ENCODE measurements at regions not wholly inside any gene's neighbourhood (a gene's known extent, or its start where the extent isn't known, plus 50 kb on each side); places are given as distances from the start of the nearest gene placed in this dataset.

DNA sequence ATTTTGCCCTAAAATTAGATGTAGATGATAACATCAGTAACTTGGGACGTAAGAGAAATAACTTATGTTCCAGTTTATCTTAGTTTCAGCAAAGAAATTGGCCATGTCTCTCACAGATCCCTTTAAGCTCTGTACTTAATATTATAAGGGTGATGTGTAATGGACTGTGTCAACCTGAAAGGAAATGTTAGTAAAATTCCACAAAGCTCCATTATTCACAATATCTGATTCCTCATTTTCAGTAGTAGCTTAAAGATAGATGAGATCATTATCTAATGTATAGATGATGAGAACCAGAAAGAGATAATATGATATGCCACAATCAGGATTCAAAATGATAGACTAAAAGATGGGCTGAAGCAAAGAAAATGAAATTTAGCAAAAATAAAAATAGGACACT is 316.8 kb upstream of the CHRM2 start:
- DNase-seq (ENCODE audit: extremely low read depth, low read depth) = no peak
- TF ChIP-seq, protein P1, sequence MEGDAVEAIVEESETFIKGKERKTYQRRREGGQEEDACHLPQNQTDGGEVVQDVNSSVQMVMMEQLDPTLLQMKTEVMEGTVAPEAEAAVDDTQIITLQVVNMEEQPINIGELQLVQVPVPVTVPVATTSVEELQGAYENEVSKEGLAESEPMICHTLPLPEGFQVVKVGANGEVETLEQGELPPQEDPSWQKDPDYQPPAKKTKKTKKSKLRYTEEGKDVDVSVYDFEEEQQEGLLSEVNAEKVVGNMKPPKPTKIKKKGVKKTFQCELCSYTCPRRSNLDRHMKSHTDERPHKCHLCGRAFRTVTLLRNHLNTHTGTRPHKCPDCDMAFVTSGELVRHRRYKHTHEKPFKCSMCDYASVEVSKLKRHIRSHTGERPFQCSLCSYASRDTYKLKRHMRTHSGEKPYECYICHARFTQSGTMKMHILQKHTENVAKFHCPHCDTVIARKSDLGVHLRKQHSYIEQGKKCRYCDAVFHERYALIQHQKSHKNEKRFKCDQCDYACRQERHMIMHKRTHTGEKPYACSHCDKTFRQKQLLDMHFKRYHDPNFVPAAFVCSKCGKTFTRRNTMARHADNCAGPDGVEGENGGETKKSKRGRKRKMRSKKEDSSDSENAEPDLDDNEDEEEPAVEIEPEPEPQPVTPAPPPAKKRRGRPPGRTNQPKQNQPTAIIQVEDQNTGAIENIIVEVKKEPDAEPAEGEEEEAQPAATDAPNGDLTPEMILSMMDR (IDR thresholded peaks at IDR 0.05; ENCODE audit: low read depth, low read length) = no peak

DNA sequence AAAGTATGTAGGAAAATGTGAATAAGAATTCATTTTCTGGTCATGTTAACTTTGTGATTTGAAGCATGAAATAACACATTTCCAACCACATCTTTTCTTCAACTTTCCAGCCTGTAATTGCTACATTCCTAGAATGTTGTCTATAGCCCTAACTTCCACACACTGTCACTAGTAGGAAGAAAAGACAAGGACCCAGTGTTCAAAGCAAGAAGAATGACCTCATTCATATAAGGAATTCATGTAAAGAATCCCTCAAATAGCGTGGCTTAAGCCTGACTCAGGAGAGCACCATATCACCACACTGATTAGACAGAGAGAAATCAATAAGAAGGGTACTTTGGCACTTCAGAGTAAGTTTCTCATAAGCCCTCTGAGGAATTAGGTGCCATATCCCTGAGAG is 318.7 kb upstream of the CHRM2 start:
- no peak for DNase-seq (ENCODE audit: extremely low read depth, low read depth)

GRCh38 chr7:136533732-136534131 is 334.7 kb upstream of the CHRM2 start:
- TF ChIP-seq, protein P1 (IDR thresholded peaks at IDR 0.05; ENCODE audit: low read depth, low read length) = no peak
- DNase-seq (ENCODE audit: extremely low read depth, low read depth) = no peak

More for the DNA sequence above, 318.7 kb upstream of the CHRM2 start:
- TF ChIP-seq, protein P1 (IDR thresholded peaks at IDR 0.05; ENCODE audit: low read depth, low read length) = no peak

GRCh38 chr7:136530831-136531230 is 337.6 kb upstream of the CHRM2 start:
- TF ChIP-seq, protein P1 (IDR thresholded peaks at IDR 0.05; ENCODE audit: low read depth, low read length) = no peak
- DNase-seq (ENCODE audit: extremely low read depth, low read depth) = no peak

- DNase-seq (ENCODE audit: extremely low read depth, low read depth) = peak; percentile 20
- TF ChIP-seq, protein P1 (IDR thresholded peaks at IDR 0.05; ENCODE audit: low read depth, low read length) = no peak
These were observed 340.1 kb upstream of the CHRM2 start for GRCh38 chr7:136528329-136528728.

DNA sequence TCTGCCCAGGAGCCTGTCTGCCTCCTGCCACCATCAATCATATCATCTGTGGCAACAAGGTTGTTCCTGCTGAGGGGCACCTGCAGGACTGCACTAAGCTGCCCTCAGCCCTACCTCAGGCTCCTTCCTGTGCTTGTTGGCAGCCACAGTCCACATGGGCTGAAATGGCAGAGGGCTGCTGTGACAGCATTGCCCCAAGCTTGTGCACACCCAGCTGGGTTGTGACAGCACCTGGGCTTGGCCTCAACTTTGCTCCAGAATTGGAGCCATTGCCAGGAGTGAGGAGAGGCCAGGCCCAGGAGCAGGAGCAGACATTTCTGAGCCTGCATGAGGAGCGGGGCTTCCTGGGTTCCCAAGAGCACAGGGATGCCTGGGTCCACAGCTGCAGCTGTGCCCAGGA is 340.9 kb upstream of the CHRM2 start:
- TF ChIP-seq, protein P1 (IDR thresholded peaks at IDR 0.05; ENCODE audit: low read depth, low read length) = no peak
- no peak for DNase-seq (ENCODE audit: extremely low read depth, low read depth)

GRCh38 chr7:136526408-136527105 is 341.9 kb upstream of the CHRM2 start:
- TF ChIP-seq, protein P1 (IDR thresholded peaks at IDR 0.05; ENCODE audit: low read depth, low read length) = no peak
- DNase-seq (ENCODE audit: extremely low read depth, low read depth) = no peak
